Smooth muscle cell (in vitro differentiated cells): ENCODE measurements at regions not wholly inside any gene's neighbourhood (a gene's known extent, or its start where the extent isn't known, plus 50 kb on each side); places are given as distances from the start of the nearest gene placed in this dataset.

ENCODE experiments used
- DNase-seq: peaks from one replicate; lab custom pipeline; 2025; ENCODE audit not compliant: unreplicated experiment; lab: John Stamatoyannopoulos, UW
- H2AFZ ChIP-seq: fragments of 200-600 bp; sonication (generic); 2 replicates; pipeline ENCODE4 v1.6.0; 2016; ENCODE audit warnings: antibody characterized with exemption, low read depth, mild to moderate bottlenecking
- H3F3A ChIP-seq: fragments of 200-600 bp; sonication (generic); 2 replicates; pipeline ENCODE4 v1.6.0; 2017; ENCODE audit warnings: antibody characterized with exemption, low read depth
- H3K27ac ChIP-seq: fragments of 200-600 bp; sonication (generic); 2 replicates; pipeline ENCODE4 v1.5.1; 2016; ENCODE audit warnings: low read depth, mild to moderate bottlenecking
- H3K27me3 ChIP-seq: fragments of 200-600 bp; sonication (generic); 2 replicates; pipeline ENCODE4 v1.6.1; 2016; ENCODE audit warnings: low read depth, mild to moderate bottlenecking
- H3K36me3 ChIP-seq: fragments of 200-600 bp; sonication (generic); 2 replicates; pipeline ENCODE4 v1.5.1; 2016; ENCODE audit warnings: low read depth
- H3K4me1 ChIP-seq: fragments of 200-600 bp; sonication (generic); 2 replicates; pipeline ENCODE4 v1.5.1; 2016; ENCODE audit warnings: low read depth
- H3K4me2 ChIP-seq: fragments of 200-600 bp; sonication (generic); 2 replicates; pipeline ENCODE4 v1.6.0; 2016; ENCODE audit warnings: mild to moderate bottlenecking
- H3K4me3 ChIP-seq: fragments of 200-600 bp; sonication (generic); 2 replicates; pipeline ENCODE4 v1.5.1; 2016; ENCODE audit warnings: mild to moderate bottlenecking
- H3K79me2 ChIP-seq: fragments of 200-600 bp; sonication (generic); 2 replicates; pipeline ENCODE4 v1.6.0; 2016; ENCODE audit warnings: low read depth, mild to moderate bottlenecking
- H3K9ac ChIP-seq: fragments of 200-600 bp; sonication (generic); 2 replicates; pipeline ENCODE4 v1.6.0; 2016; ENCODE audit warnings: low read depth
- H3K9me3 ChIP-seq: fragments of 200-600 bp; sonication (generic); replicated peaks from 2 replicates; pipeline ENCODE4 v1.5.1; 2016; ENCODE audit warnings: low read depth
- H4K20me1 ChIP-seq: fragments of 200-600 bp; sonication (generic); 2 replicates; pipeline ENCODE4 v1.6.0; 2016; ENCODE audit warnings: low read depth
- CTCF ChIP-seq: fragments of 200-600 bp; sonication (generic); IDR thresholded peaks from 2 replicates; pipeline ENCODE4 v1.5.1; 2017; ENCODE audit warnings: borderline replicate concordance, mild to moderate bottlenecking, antibody characterized with exemption; ENCODE audit not compliant: insufficient read depth, poor library complexity, severe bottlenecking
- WGBS: methylation state at CpG from one replicate; pipeline ENCODE4 v1.1.7; 2016; ENCODE audit warnings: low lambda C conversion rate; 5-methylcytosine and 5-hydroxymethylcytosine counted together

- DNase-seq: no peak
- no peak overlapping the region for H2AFZ ChIP-seq
- no peak overlapping the region for H3K9ac ChIP-seq
- no peaks in the 10 kb centered on the region for H3K9me3 ChIP-seq
- 58% methylated on average over 4 of the region's 4 CpGs for WGBS
- TF ChIP-seq CTCF: no peak
- H3K27ac ChIP-seq: no peak overlapping the region
- H4K20me1 ChIP-seq: no peaks in the 10 kb centered on the region
- H3K79me2 ChIP-seq: no peaks in the 10 kb centered on the region
- no peaks in the 10 kb centered on the region for H3F3A ChIP-seq
- H3K4me1 ChIP-seq: no peaks in the 10 kb centered on the region
- no peaks in the 10 kb centered on the region for H3K27me3 ChIP-seq
- H3K36me3 ChIP-seq: no peaks in the 10 kb centered on the region
- H3K4me3 ChIP-seq: no peak overlapping the region
- H3K4me2 ChIP-seq: no peak overlapping the region
These were observed 56.5 kb upstream of the NAV2 start for GRCh38 chr11:19656140-19656541.

GRCh38 chr11:19652623-19653375 is 59.8 kb upstream of the NAV2 start:
- 85% methylated on average over 6 of the region's 6 CpGs for WGBS

GRCh38 chr11:19651653-19652052 is 61.0 kb upstream of the NAV2 start:
- Histone ChIP-seq H3K4me3 (no peak overlapping the region), H4K20me1 (no peaks in the 10 kb centered on the region), H3K9ac (no peak overlapping the region), H3K4me2 (no peak overlapping the region), H3F3A (no peaks in the 10 kb centered on the region), H3K79me2 (no peaks in the 10 kb centered on the region), H3K4me1 (no peaks in the 10 kb centered on the region), H3K9me3 (no peaks in the 10 kb centered on the region), H3K36me3 (no peaks in the 10 kb centered on the region), H3K27ac (no peak overlapping the region), H2AFZ (no peak overlapping the region), H3K27me3 (no peaks in the 10 kb centered on the region)
- no peak for DNase-seq
- no peak for TF ChIP-seq CTCF
- WGBS: 93% methylated on average over 2 of the region's 2 CpGs

More at GRCh38 chr11:19652623-19653375, 59.8 kb upstream of the NAV2 start:
- no peaks in the 10 kb centered on the region for H3F3A ChIP-seq
- no peaks in the 10 kb centered on the region for H3K36me3 ChIP-seq
- no peaks in the 10 kb centered on the region for H3K79me2 ChIP-seq
- no peaks in the 10 kb centered on the region for H3K9me3 ChIP-seq
- no peaks in the 10 kb centered on the region for H3K4me1 ChIP-seq
- no peaks in the 10 kb centered on the region for H4K20me1 ChIP-seq
- no peak for TF ChIP-seq CTCF
- H3K9ac ChIP-seq: no peak overlapping the region
- H3K4me2 ChIP-seq: no peak overlapping the region
- no peak overlapping the region for H2AFZ ChIP-seq
- no peak overlapping the region for H3K27ac ChIP-seq
- H3K4me3 ChIP-seq: no peak overlapping the region
- DNase-seq: no peak
- H3K27me3 ChIP-seq: no peaks in the 10 kb centered on the region

- Histone ChIP-seq H3K27me3 (no peaks in the 10 kb centered on the region), H3K79me2 (no peaks in the 10 kb centered on the region), H3K4me2 (no peak overlapping the region), H3K27ac (no peak overlapping the region), H3K4me3 (no peak overlapping the region), H3K36me3 (no peaks in the 10 kb centered on the region), H2AFZ (no peak overlapping the region), H3K9me3 (no peaks in the 10 kb centered on the region), H3F3A (no peaks in the 10 kb centered on the region), H3K4me1 (no peaks in the 10 kb centered on the region), H3K9ac (no peak overlapping the region), H4K20me1 (no peaks in the 10 kb centered on the region)
- 91% methylated on average over 2 of the region's 2 CpGs for WGBS
- DNase-seq: no peak
- TF ChIP-seq CTCF: no peak
These were observed 61.6 kb upstream of the NAV2 start for GRCh38 chr11:19651028-19651427.
